ENCODE measurements at regions not wholly inside any gene's neighbourhood (a gene's known extent, or its start where the extent isn't known, plus 50 kb on each side); places are given as distances from the start of the nearest gene placed in this dataset.

- Histone ChIP-seq H3F3A (ENCODE audit: control insufficient read depth, insufficient read depth) (no peaks in the 10 kb centered on the region), H4K20me1 (ENCODE audit: control insufficient read depth, insufficient read depth, low read depth, low read length) (no peaks in the 10 kb centered on the region), H3K27me3 (ENCODE audit: control insufficient read depth, low read length) (no peaks in the 10 kb centered on the region), H3K4me1 (ENCODE audit: control insufficient read depth, low read length) (no peaks in the 10 kb centered on the region), H3K4me3 (ENCODE audit: low read length) (no peak overlapping the region), H3K4me2 (ENCODE audit: low read length) (no peak overlapping the region), H3K27ac (ENCODE audit: low read depth, low read length) (no peak overlapping the region), H3K36me3 (ENCODE audit: control insufficient read depth, low read length) (no peaks in the 10 kb centered on the region), H3K79me2 (ENCODE audit: control insufficient read depth, low read length) (no peaks in the 10 kb centered on the region), H3K9me3 (ENCODE audit: control insufficient read depth, insufficient read depth, low read length) (no peaks in the 10 kb centered on the region), H3K9me2 (replicated peaks; ENCODE audit: control insufficient read depth, low read length) (no peaks in the 10 kb centered on the region)
- TF ChIP-seq EZH2phosphoT487 (IDR thresholded peaks at IDR 0.05; ENCODE audit: borderline replicate concordance, low read length) (no peak), CTCF (IDR thresholded peaks at IDR 0.05; ENCODE audit: low read depth, low read length, poor library complexity, severe bottlenecking) (no peak)
Observed at GRCh38 chr20:39778847-39779604, 816.9 kb downstream of the DHX35 start.

GRCh38 chr20:39778431-39778830 is 816.3 kb downstream of the DHX35 start:
- Histone ChIP-seq H3K27me3 (ENCODE audit: control insufficient read depth, low read length) (no peaks in the 10 kb centered on the region), H3F3A (ENCODE audit: control insufficient read depth, insufficient read depth) (no peaks in the 10 kb centered on the region), H4K20me1 (ENCODE audit: control insufficient read depth, insufficient read depth, low read depth, low read length) (no peaks in the 10 kb centered on the region), H3K9me2 (replicated peaks; ENCODE audit: control insufficient read depth, low read length) (no peaks in the 10 kb centered on the region), H3K27ac (ENCODE audit: low read depth, low read length) (no peak overlapping the region), H3K4me2 (ENCODE audit: low read length) (no peak overlapping the region), H3K79me2 (ENCODE audit: control insufficient read depth, low read length) (no peaks in the 10 kb centered on the region), H3K9me3 (ENCODE audit: control insufficient read depth, insufficient read depth, low read length) (no peaks in the 10 kb centered on the region), H3K4me1 (ENCODE audit: control insufficient read depth, low read length) (no peaks in the 10 kb centered on the region), H3K4me3 (ENCODE audit: low read length) (no peak overlapping the region), H3K36me3 (ENCODE audit: control insufficient read depth, low read length) (no peaks in the 10 kb centered on the region)
- TF ChIP-seq CTCF (IDR thresholded peaks at IDR 0.05; ENCODE audit: low read depth, low read length, poor library complexity, severe bottlenecking) (no peak), EZH2phosphoT487 (IDR thresholded peaks at IDR 0.05; ENCODE audit: borderline replicate concordance, low read length) (no peak)

GRCh38 chr20:39777610-39778009 is 815.5 kb downstream of the DHX35 start:
- H4K20me1 ChIP-seq (ENCODE audit: control insufficient read depth, insufficient read depth, low read depth, low read length) = no peaks in the 10 kb centered on the region

More at GRCh38 chr20:39777610-39778009, 815.5 kb downstream of the DHX35 start:
- Histone ChIP-seq H3K4me2 (ENCODE audit: low read length) (no peak overlapping the region), H3K4me3 (ENCODE audit: low read length) (no peak overlapping the region), H3K27ac (ENCODE audit: low read depth, low read length) (no peak overlapping the region), H3K9me3 (ENCODE audit: control insufficient read depth, insufficient read depth, low read length) (no peaks in the 10 kb centered on the region), H3K79me2 (ENCODE audit: control insufficient read depth, low read length) (no peaks in the 10 kb centered on the region), H3K27me3 (ENCODE audit: control insufficient read depth, low read length) (no peaks in the 10 kb centered on the region), H3F3A (ENCODE audit: control insufficient read depth, insufficient read depth) (no peaks in the 10 kb centered on the region), H3K4me1 (ENCODE audit: control insufficient read depth, low read length) (no peaks in the 10 kb centered on the region), H3K9me2 (replicated peaks; ENCODE audit: control insufficient read depth, low read length) (no peaks in the 10 kb centered on the region), H3K36me3 (ENCODE audit: control insufficient read depth, low read length) (no peaks in the 10 kb centered on the region)
- TF ChIP-seq CTCF (IDR thresholded peaks at IDR 0.05; ENCODE audit: low read depth, low read length, poor library complexity, severe bottlenecking) (no peak), EZH2phosphoT487 (IDR thresholded peaks at IDR 0.05; ENCODE audit: borderline replicate concordance, low read length) (no peak)

Measured in DOHH2 (cell line).